ENCODE measurements at regions not wholly inside any gene's neighbourhood (a gene's known extent, or its start where the extent isn't known, plus 50 kb on each side); places are given as distances from the start of the nearest gene placed in this dataset.

GRCh38 chr2:12291303-12291702 lies 425.4 kb upstream of the TRIB2 start:
- TF ChIP-seq CTCF (IDR thresholded peaks at IDR 0.05) (no peak), POLR2AphosphoS5 (IDR thresholded peaks at IDR 0.05; ENCODE audit: low read depth, low read length) (no peak)

Data from Panc1 (cell line).